K562 (cell line): ENCODE measurements at regions not wholly inside any gene's neighbourhood (a gene's known extent, or its start where the extent isn't known, plus 50 kb on each side); places are given as distances from the start of the nearest gene placed in this dataset.

ENCODE experiments used
- ARID1B ChIP-seq: fragments of 450-650 bp; IDR thresholded peaks from 2 replicates; pipeline ENCODE4 v1.6.1; 2016; ENCODE audit warnings: antibody characterized with exemption, mild to moderate bottlenecking, inconsistent platforms
- CCNT2 ChIP-seq: IDR thresholded peaks from 2 replicates; pipeline ENCODE4 v1.6.1; 2011; ENCODE audit warnings: borderline replicate concordance, low read depth, mild to moderate bottlenecking, moderate library complexity, mixed read lengths, low read length; ENCODE audit not compliant: insufficient read length; ENCODE audit errors: extremely low read depth
- ETV6 ChIP-seq, 3 experiments: fragments of 150-350 bp in 1 of 3; sonication (generic) in 1 of 3; formaldehyde crosslinking in 1 of 3; IDR thresholded peaks; 2 replicates each; pipeline versions ENCODE4 v1.6.1 to v1.8.0; 2014 to 2022; ENCODE audit warnings: borderline replicate concordance in 2 of 3, low read depth in 2 of 3, antibody characterized with exemption in 1 of 3, low read length in 1 of 3, mild to moderate bottlenecking in 1 of 3, missing genetic modification reagents in 1 of 3
- GABPB1 ChIP-seq: sonication (generic); formaldehyde crosslinking; IDR thresholded peaks from 2 replicates; pipeline ENCODE4 v1.8.0; 2022; ENCODE audit warnings: mild to moderate bottlenecking, missing genetic modification reagents
- GTF2E2 ChIP-seq: fragments of 200-800 bp; sonication (Bioruptor generic); IDR thresholded peaks from 2 replicates; pipeline ENCODE4 v1.6.1; 2016; ENCODE audit warnings: missing genetic modification characterization, missing compliant biosample characterization
- HDAC8 ChIP-seq: fragments of 450-650 bp; IDR thresholded peaks from 2 replicates; pipeline ENCODE4 v1.6.1; 2016; ENCODE audit warnings: mild to moderate bottlenecking, missing genetic modification characterization, moderate library complexity, missing compliant biosample characterization
- KLF10 ChIP-seq: fragments of 250-450 bp; sonication (Bioruptor Pico); IDR thresholded peaks from 2 replicates; pipeline ENCODE4 v1.6.1; 2021; ENCODE audit warnings: matching md5 sums
- KLF13 ChIP-seq: fragments of 450-650 bp; IDR thresholded peaks from 2 replicates; pipeline ENCODE4 v1.6.1; 2016; ENCODE audit warnings: missing genetic modification characterization, low read depth, mild to moderate bottlenecking, missing compliant biosample characterization, moderate library complexity, borderline replicate concordance
- L3MBTL2 ChIP-seq: fragments of 450-650 bp; IDR thresholded peaks from 2 replicates; pipeline ENCODE4 v1.6.1; 2016; ENCODE audit warnings: mild to moderate bottlenecking, moderate library complexity
- NCOA2 ChIP-seq, 2 experiments: fragments of 450-650 bp; IDR thresholded peaks; 2 replicates each; pipeline ENCODE4 v1.6.1; 2018; ENCODE audit warnings: mild to moderate bottlenecking in 2 of 2, moderate library complexity in 1 of 2; ENCODE audit not compliant: partially characterized antibody in 2 of 2
- NFE2 ChIP-seq: IDR thresholded peaks from 2 replicates; pipeline ENCODE4 v1.6.1; 2014; ENCODE audit warnings: antibody characterized with exemption, low read depth
- NFIC ChIP-seq: fragments of 450-650 bp; IDR thresholded peaks from 2 replicates; pipeline ENCODE4 v1.6.1; 2017; ENCODE audit warnings: mild to moderate bottlenecking, inconsistent platforms
- NRF1 ChIP-seq, 2 experiments: fragments of 450-650 bp; IDR thresholded peaks in 1 of 2; conservative IDR thresholded peaks in 1 of 2; 2 replicates each; pipeline ENCODE4 v1.6.1; 2014; ENCODE audit warnings: mild to moderate bottlenecking in 2 of 2
- ZNF668 ChIP-seq: fragments of 250-450 bp; sonication (Bioruptor Pico); IDR thresholded peaks from 2 replicates; pipeline ENCODE4 v1.8.0; 2022; ENCODE audit warnings: mild to moderate bottlenecking, inconsistent platforms
- TF ChIP-seq, protein P1 (sequence below), 2 experiments: IDR thresholded peaks; 2 replicates each; pipeline ENCODE4 v1.6.1; 2011; ENCODE audit warnings: borderline replicate concordance in 1 of 2, control low read depth in 1 of 2, low read depth in 1 of 2, low read length in 1 of 2, mild to moderate bottlenecking in 1 of 2, mixed read lengths in 1 of 2, moderate library complexity in 1 of 2; ENCODE audit not compliant: insufficient read depth in 1 of 2, insufficient read length in 1 of 2, poor library complexity in 1 of 2, severe bottlenecking in 1 of 2; ENCODE audit errors: extremely low read depth in 1 of 2
- TF ChIP-seq, protein P2 (sequence below): fragments of 250-450 bp; sonication (Bioruptor Pico); IDR thresholded peaks from 2 replicates; pipeline ENCODE4 v1.5.0; 2021
- TF ChIP-seq, protein P3 (sequence below): IDR thresholded peaks from 2 replicates; pipeline ENCODE4 v1.6.1; 2016; ENCODE audit warnings: missing genetic modification characterization, missing compliant biosample characterization
- TF ChIP-seq, protein P4 (sequence below): fragments of 450-650 bp; formaldehyde crosslinking; IDR thresholded peaks from 2 replicates; pipeline ENCODE4 v1.4.0; 2020; ENCODE audit warnings: mild to moderate bottlenecking
- TF ChIP-seq, protein P5 (sequence below): fragments of 450-650 bp; IDR thresholded peaks from 2 replicates; pipeline ENCODE4 v1.6.1; 2017; ENCODE audit warnings: antibody characterized with exemption

DNA sequence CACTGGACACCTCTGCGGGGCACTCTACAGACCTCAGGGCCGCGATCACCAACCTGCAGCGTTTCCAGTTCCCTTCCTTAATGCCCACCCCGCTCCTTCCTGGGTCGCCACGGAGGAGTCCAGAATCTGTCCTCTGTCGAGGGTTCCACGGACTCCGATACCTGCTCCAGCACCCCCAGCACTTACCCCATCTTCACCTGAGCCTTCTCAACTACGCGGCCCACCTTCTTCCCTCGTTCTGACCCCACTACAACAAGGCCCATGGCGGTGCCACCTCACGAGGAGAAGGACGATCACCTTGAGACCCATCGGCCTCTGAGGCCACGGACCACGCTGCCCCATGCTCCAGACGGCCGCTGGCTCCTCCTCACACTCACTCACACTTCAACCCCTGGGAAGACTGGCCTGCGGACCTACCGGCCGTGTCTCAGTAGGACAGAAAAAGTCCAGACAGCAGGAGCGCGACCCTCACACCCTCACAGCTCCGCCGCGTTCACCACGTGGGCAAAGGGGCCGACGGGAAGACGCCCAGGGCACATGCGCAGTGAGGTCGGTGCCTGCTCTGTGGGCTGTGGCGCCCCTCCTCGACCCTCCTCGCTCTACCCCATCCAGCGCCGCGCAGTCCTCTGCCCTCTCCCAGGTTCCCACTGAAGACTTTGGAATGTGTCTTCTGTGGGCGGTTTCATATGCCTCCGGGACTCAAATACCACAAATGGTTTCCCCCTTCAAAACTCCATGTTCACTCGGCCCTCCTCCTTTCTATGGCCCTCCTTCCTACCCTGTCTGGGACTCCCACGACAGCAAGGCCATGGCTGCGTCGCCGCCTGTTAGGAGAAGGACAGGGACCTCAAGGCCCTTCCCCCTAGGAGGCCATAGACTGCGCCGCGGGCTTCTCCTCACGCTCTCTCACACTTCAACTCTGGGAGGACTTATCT is 193.9 kb upstream of the PHF14 start (continued):
- TF ChIP-seq NCOA2 (IDR thresholded peaks at IDR 0.05; ENCODE audit: partially characterized antibody in 2 of 2) (no peak), HDAC8 (tag) (peak; percentile 86), GABPB1 (no peak), NFE2 (no peak), ETV6 (IDR thresholded peaks at IDR 0.05; ENCODE audit: borderline replicate concordance in 1 of 2, low read depth in 2 of 2, low read length in 1 of 2) (no peak), ETV6 (CRISPR knock-in tag; IDR thresholded peaks at IDR 0.05; ENCODE audit: borderline replicate concordance) (no peak), L3MBTL2 (peak; percentile 99), KLF10 (CRISPR knock-in tag) (no peak), NFIC (peak; percentile 30), ARID1B (0 out of 2 replicates have a peak, but pooled peaks have one; percentile 6), KLF13 (tag) (no peak), NRF1 (conservative IDR thresholded peaks at IDR 0.05 in 1 of 2, IDR thresholded peaks at IDR 0.05 in 1 of 2) (peak; percentile 93 to 94), GTF2E2 (tag) (no peak), CCNT2 (no peak), ZNF668 (CRISPR knock-in tag) (no peak)
- TF ChIP-seq, protein P1, sequence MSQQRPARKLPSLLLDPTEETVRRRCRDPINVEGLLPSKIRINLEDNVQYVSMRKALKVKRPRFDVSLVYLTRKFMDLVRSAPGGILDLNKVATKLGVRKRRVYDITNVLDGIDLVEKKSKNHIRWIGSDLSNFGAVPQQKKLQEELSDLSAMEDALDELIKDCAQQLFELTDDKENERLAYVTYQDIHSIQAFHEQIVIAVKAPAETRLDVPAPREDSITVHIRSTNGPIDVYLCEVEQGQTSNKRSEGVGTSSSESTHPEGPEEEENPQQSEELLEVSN (IDR thresholded peaks at IDR 0.05; ENCODE audit: borderline replicate concordance in 1 of 2, extremely low read depth in 1 of 2, insufficient read depth in 1 of 2, insufficient read length in 1 of 2, low read depth in 1 of 2, low read length in 1 of 2, poor library complexity in 1 of 2, severe bottlenecking in 1 of 2): peak; percentile 93 to 98
- TF ChIP-seq, protein P2, sequence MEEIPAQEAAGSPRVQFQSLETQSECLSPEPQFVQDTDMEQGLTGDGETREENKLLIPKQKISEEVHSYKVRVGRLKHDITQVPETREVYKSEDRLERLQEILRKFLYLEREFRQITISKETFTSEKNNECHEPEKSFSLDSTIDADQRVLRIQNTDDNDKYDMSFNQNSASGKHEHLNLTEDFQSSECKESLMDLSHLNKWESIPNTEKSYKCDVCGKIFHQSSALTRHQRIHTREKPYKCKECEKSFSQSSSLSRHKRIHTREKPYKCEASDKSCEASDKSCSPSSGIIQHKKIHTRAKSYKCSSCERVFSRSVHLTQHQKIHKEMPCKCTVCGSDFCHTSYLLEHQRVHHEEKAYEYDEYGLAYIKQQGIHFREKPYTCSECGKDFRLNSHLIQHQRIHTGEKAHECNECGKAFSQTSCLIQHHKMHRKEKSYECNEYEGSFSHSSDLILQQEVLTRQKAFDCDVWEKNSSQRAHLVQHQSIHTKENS (CRISPR knock-in tag): no peak
- TF ChIP-seq, protein P3, sequence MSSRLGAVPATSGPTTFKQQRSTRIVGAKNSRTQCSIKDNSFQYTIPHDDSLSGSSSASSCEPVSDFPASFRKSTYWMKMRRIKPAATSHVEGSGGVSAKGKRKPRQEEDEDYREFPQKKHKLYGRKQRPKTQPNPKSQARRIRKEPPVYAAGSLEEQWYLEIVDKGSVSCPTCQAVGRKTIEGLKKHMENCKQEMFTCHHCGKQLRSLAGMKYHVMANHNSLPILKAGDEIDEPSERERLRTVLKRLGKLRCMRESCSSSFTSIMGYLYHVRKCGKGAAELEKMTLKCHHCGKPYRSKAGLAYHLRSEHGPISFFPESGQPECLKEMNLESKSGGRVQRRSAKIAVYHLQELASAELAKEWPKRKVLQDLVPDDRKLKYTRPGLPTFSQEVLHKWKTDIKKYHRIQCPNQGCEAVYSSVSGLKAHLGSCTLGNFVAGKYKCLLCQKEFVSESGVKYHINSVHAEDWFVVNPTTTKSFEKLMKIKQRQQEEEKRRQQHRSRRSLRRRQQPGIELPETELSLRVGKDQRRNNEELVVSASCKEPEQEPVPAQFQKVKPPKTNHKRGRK: no peak
- TF ChIP-seq, protein P4, sequence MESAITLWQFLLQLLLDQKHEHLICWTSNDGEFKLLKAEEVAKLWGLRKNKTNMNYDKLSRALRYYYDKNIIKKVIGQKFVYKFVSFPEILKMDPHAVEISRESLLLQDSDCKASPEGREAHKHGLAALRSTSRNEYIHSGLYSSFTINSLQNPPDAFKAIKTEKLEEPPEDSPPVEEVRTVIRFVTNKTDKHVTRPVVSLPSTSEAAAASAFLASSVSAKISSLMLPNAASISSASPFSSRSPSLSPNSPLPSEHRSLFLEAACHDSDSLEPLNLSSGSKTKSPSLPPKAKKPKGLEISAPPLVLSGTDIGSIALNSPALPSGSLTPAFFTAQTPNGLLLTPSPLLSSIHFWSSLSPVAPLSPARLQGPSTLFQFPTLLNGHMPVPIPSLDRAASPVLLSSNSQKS (CRISPR knock-in tag): no peak
- TF ChIP-seq, protein P5, sequence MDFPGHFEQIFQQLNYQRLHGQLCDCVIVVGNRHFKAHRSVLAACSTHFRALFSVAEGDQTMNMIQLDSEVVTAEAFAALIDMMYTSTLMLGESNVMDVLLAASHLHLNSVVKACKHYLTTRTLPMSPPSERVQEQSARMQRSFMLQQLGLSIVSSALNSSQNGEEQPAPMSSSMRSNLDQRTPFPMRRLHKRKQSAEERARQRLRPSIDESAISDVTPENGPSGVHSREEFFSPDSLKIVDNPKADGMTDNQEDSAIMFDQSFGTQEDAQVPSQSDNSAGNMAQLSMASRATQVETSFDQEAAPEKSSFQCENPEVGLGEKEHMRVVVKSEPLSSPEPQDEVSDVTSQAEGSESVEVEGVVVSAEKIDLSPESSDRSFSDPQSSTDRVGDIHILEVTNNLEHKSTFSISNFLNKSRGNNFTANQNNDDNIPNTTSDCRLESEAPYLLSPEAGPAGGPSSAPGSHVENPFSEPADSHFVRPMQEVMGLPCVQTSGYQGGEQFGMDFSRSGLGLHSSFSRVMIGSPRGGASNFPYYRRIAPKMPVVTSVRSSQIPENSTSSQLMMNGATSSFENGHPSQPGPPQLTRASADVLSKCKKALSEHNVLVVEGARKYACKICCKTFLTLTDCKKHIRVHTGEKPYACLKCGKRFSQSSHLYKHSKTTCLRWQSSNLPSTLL: no peak
